Endothelial cell (in vitro differentiated cells): ENCODE measurements at regions not wholly inside any gene's neighbourhood (a gene's known extent, or its start where the extent isn't known, plus 50 kb on each side); places are given as distances from the start of the nearest gene placed in this dataset.

ENCODE experiments used
- DNase-seq: peaks from one replicate; pipeline ENCODE4 v3.0.0; 2021; ENCODE audit warnings: low spot score
- H3K27ac Mint-ChIP-seq: one replicate; pipeline ENCODE4 v1.8.0; 2021; ENCODE audit warnings: mixed read lengths, inconsistent platforms; ENCODE audit not compliant: unreplicated experiment
- H3K27me3 Mint-ChIP-seq: one replicate; pipeline ENCODE4 v1.8.0; 2021; ENCODE audit warnings: mild to moderate bottlenecking, moderate library complexity, mixed read lengths, inconsistent platforms; ENCODE audit not compliant: unreplicated experiment
- H3K36me3 Mint-ChIP-seq: one replicate; pipeline ENCODE4 v1.8.0; 2021; ENCODE audit warnings: mild to moderate bottlenecking, low read depth, mixed read lengths, inconsistent platforms; ENCODE audit not compliant: unreplicated experiment
- H3K4me1 Mint-ChIP-seq: one replicate; pipeline ENCODE4 v1.8.0; 2021; ENCODE audit warnings: mild to moderate bottlenecking, mixed read lengths, inconsistent platforms; ENCODE audit not compliant: unreplicated experiment
- H3K4me3 Mint-ChIP-seq: one replicate; pipeline ENCODE4 v1.8.0; 2021; ENCODE audit warnings: mild to moderate bottlenecking, mixed read lengths, inconsistent platforms; ENCODE audit not compliant: unreplicated experiment
- H3K9me3 Mint-ChIP-seq: one replicate; pipeline ENCODE4 v1.8.0; 2021; ENCODE audit warnings: mixed read lengths, inconsistent platforms; ENCODE audit not compliant: unreplicated experiment
- TF ChIP-seq, protein P1 (sequence below): fragments of 200-600 bp; sonication (generic); IDR thresholded peaks from one replicate; pipeline ENCODE4 v1.5.0; 2021; ENCODE audit warnings: antibody characterized with exemption; ENCODE audit not compliant: unreplicated experiment

DNA sequence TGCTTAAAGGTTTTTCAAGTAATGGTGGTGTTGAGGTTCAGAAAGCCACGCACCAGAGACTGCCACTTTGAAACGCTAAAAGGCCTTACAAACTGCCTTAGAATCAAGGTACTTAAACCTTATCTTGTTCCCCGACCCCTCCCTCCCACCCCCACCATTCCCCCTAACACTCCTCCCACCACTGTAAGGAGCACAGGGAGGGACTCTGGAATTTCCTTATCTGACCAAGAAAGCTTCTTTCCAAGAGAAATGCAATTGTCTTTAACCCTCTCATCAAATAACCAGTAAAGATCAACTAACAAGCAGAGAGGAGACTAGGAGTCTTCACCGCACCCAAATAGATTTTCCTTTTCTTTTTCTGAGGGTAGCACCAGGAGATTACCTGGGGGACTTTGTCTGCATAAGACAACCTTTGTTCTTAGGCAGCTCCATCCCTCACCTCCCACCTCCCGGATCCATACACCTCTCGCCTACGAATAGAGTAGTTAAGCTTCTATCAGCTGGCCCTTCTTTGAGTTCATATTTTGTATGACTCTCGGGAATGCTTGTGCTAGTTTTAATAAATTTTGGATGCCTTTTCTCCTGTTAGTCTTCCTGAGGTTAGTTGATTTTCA lies 137.7 kb upstream of the ADGRL2 start:
- DNase-seq: no peak
- TF ChIP-seq, protein P1, sequence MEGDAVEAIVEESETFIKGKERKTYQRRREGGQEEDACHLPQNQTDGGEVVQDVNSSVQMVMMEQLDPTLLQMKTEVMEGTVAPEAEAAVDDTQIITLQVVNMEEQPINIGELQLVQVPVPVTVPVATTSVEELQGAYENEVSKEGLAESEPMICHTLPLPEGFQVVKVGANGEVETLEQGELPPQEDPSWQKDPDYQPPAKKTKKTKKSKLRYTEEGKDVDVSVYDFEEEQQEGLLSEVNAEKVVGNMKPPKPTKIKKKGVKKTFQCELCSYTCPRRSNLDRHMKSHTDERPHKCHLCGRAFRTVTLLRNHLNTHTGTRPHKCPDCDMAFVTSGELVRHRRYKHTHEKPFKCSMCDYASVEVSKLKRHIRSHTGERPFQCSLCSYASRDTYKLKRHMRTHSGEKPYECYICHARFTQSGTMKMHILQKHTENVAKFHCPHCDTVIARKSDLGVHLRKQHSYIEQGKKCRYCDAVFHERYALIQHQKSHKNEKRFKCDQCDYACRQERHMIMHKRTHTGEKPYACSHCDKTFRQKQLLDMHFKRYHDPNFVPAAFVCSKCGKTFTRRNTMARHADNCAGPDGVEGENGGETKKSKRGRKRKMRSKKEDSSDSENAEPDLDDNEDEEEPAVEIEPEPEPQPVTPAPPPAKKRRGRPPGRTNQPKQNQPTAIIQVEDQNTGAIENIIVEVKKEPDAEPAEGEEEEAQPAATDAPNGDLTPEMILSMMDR: no peak

DNA sequence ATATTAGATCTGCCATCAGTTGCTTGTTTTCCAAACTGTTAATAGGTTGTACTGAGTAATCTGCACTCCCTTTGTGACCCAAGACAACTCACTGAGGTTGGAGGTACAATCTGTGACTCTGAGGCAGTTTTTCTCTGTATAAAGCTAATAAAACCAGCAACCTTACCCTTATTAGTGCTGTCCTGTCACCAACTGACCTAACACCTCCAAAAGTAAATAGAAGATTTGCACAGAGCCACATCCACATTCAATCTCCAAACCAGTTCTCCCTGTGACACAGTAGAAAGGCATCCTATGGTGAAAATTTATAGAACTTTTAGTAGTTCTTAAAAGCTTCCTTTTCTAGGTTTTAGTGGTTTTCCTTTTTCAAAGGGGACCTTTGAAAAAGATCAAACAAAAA lies 140.4 kb upstream of the ADGRL2 start:
- H3K4me1 Mint-ChIP-seq: peaks cover 4% of the 10 kb centered on the region
- no peak overlapping the region for H3K27ac Mint-ChIP-seq
- no peak for DNase-seq
- no peaks in the 10 kb centered on the region for H3K9me3 Mint-ChIP-seq
- TF ChIP-seq, protein P1: no peak
- H3K4me3 Mint-ChIP-seq: no peak overlapping the region
- no peaks in the 10 kb centered on the region for H3K27me3 Mint-ChIP-seq
- no peaks in the 10 kb centered on the region for H3K36me3 Mint-ChIP-seq

More for the DNA sequence above, 137.7 kb upstream of the ADGRL2 start:
- Mint-ChIP-seq H3K9me3 (no peaks in the 10 kb centered on the region), H3K4me1 (peaks cover 4% of the 10 kb centered on the region), H3K4me3 (no peak overlapping the region), H3K27ac (no peak overlapping the region), H3K36me3 (no peaks in the 10 kb centered on the region), H3K27me3 (no peaks in the 10 kb centered on the region)

DNA sequence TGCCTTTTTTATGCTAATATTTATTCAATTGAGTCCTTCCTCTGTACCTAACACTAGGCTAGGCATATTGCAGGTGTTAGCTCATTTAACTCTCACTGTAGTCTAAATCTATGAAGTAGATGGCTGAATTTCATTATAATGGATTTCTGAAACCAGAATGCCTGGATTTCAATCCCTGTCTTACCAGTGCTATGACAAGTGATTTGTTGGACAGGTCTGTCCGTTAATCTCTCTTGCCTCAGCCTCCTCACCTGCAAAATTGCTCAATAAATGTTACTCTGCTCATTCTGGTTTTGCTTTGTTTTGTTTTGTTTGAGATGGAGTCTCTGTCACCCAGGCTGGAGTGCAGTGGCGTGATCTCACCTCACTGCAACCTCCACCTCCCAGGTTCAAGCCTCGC lies 146.1 kb upstream of the ADGRL2 start:
- H3K27me3 Mint-ChIP-seq: no peaks in the 10 kb centered on the region
- no peak for DNase-seq
- no peak overlapping the region for H3K4me3 Mint-ChIP-seq
- no peaks in the 10 kb centered on the region for H3K9me3 Mint-ChIP-seq
- H3K4me1 Mint-ChIP-seq: no peaks in the 10 kb centered on the region
- no peaks in the 10 kb centered on the region for H3K36me3 Mint-ChIP-seq
- TF ChIP-seq, protein P1: no peak
- H3K27ac Mint-ChIP-seq: no peak overlapping the region

DNA sequence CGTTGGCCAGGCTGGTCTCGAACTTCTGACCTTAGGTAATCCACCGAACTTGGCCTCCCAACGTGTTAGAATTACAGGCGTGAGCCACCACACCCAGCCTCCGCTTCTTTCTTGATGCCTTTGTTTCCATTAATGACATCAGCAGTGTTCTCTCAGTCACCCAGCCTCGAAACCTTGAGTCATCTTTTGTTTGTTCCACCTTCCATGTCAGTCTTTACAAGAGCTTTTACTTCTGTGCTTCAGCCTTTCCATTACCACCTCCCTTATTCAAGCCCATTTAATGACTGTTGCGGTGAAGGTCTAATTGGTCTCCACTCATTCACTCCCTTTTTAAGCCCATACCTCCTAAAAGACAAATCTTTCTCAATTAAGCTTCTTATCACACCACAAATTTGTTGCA lies 146.6 kb upstream of the ADGRL2 start:
- H3K27me3 Mint-ChIP-seq: no peaks in the 10 kb centered on the region
- no peak overlapping the region for H3K27ac Mint-ChIP-seq
- H3K9me3 Mint-ChIP-seq: no peaks in the 10 kb centered on the region
- no peak for DNase-seq
- TF ChIP-seq, protein P1: no peak
- no peaks in the 10 kb centered on the region for H3K36me3 Mint-ChIP-seq
- no peak overlapping the region for H3K4me3 Mint-ChIP-seq
- H3K4me1 Mint-ChIP-seq: no peaks in the 10 kb centered on the region

DNA sequence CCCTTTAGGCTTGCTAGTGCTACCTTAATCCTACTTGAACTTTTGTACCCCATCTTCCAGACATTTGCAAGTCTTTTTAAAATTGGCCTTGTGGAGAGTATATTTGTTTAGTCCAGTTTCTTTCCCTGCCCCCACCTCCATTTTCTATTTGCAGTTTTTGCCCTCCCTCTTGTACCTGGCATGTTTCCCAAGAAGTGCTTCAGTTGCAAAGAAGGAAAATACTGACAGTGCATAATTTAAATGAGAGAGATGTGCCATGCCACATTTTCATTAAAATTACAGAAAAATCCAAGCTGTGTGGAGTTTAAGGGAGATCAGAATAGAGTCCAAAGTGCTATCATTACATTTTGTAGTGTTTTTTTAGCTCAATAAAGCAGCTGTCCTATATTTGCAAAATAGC lies 150.0 kb upstream of the ADGRL2 start:
- Mint-ChIP-seq H3K36me3 (no peaks in the 10 kb centered on the region), H3K4me3 (no peak overlapping the region), H3K4me1 (no peaks in the 10 kb centered on the region), H3K9me3 (no peaks in the 10 kb centered on the region), H3K27ac (no peak overlapping the region), H3K27me3 (no peaks in the 10 kb centered on the region)
- TF ChIP-seq, protein P1: no peak
- no peak for DNase-seq
